ENCODE measurements at regions not wholly inside any gene's neighbourhood (a gene's known extent, or its start where the extent isn't known, plus 50 kb on each side); places are given as distances from the start of the nearest gene placed in this dataset.

DNA sequence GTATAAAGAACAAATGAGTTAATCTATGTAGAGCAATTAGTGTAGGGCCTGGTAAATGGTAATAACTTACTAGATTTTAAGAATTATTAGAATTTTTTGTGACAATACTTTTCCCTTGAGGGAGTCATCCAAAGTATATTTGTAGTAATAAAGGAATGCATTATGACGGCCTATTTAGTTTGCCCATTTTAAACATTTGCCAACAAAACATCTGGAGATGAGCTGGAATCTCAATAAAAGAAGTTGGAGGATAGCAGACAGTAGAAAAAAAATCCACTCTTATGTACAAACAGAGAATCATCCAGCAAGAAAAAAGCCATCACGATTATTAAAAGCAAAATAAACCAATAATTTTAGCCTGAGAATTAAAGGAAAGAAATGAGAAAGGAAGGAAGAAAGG, 567.3 kb upstream of the ADAMTS5 start:
- intact Hi-C loops (cut with DNase I): no loop called here

DNA sequence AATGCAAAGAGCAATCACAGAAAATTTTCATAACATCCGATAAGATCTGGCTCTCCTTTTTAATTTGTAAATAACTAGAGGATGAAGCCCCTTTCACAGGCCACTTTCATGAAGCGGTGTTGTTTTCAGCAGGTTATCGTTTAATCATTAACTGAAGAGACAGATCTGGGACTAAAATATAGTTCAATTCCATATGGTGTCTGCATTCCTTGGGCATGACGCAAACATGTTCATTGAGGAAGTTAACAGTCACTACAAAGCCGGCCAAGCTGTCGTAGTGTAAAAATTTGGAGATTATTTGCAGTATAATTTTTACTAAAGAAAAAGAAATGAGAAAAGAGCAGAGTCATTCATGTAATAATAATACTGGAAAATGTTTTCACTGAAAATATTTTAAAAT, 565.2 kb upstream of the ADAMTS5 start:
- DNase-seq: no peak
- WGBS, 3 donors: 90 to 93% (median 92%) methylated on average over 6 of the region's 6 CpGs
- H3K4me1 ChIP-seq (ENCODE audit: insufficient read depth): no peaks in the 10 kb centered on the region
- H3K27me3 ChIP-seq: no peaks in the 10 kb centered on the region
- H3K36me3 ChIP-seq: no peaks in the 10 kb centered on the region
- TF ChIP-seq POLR2A (IDR thresholded peaks at IDR 0.05) (no peak), EP300 (IDR thresholded peaks at IDR 0.05) (no peak)
- TF ChIP-seq, protein P1, sequence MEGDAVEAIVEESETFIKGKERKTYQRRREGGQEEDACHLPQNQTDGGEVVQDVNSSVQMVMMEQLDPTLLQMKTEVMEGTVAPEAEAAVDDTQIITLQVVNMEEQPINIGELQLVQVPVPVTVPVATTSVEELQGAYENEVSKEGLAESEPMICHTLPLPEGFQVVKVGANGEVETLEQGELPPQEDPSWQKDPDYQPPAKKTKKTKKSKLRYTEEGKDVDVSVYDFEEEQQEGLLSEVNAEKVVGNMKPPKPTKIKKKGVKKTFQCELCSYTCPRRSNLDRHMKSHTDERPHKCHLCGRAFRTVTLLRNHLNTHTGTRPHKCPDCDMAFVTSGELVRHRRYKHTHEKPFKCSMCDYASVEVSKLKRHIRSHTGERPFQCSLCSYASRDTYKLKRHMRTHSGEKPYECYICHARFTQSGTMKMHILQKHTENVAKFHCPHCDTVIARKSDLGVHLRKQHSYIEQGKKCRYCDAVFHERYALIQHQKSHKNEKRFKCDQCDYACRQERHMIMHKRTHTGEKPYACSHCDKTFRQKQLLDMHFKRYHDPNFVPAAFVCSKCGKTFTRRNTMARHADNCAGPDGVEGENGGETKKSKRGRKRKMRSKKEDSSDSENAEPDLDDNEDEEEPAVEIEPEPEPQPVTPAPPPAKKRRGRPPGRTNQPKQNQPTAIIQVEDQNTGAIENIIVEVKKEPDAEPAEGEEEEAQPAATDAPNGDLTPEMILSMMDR (IDR thresholded peaks at IDR 0.05): no peak
- H3K9me3 ChIP-seq: no peaks in the 10 kb centered on the region
- intact Hi-C loops (cut with DNase I): no loop called here
- H3K27ac ChIP-seq: no peak overlapping the region
- no peak overlapping the region for H3K4me3 ChIP-seq

More for the DNA sequence above, 567.3 kb upstream of the ADAMTS5 start:
- H3K4me1 ChIP-seq (ENCODE audit: insufficient read depth): no peaks in the 10 kb centered on the region
- H3K9me3 ChIP-seq: no peaks in the 10 kb centered on the region
- 8 to 23% (median 13%) methylated on average over 2 of the region's 2 CpGs for WGBS, 3 donors
- H3K4me3 ChIP-seq: no peak overlapping the region
- H3K27ac ChIP-seq: no peak overlapping the region
- no peaks in the 10 kb centered on the region for H3K27me3 ChIP-seq
- DNase-seq: no peak
- no peaks in the 10 kb centered on the region for H3K36me3 ChIP-seq
- TF ChIP-seq, protein P1 (IDR thresholded peaks at IDR 0.05): no peak
- TF ChIP-seq POLR2A (IDR thresholded peaks at IDR 0.05) (no peak), EP300 (IDR thresholded peaks at IDR 0.05) (no peak)

DNA sequence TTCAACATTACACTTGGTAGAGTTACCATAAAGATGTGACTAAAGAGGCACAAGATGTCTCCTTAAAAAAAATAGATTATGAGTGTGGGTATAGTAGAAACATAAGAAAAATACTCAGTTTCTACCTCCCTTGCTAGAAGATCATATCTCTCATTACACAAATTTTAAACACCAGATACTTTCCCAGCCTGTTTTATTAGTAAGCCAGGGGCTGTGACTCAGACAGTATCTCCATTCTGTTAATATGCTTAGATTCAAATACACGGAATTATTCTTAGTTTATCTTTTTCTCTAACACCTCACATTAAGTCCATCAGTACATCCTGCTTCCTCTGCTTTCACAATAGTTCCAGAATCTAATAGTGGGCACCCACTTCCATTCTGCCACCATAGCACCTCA, 561.8 kb upstream of the ADAMTS5 start:
- no peaks in the 10 kb centered on the region for H3K27me3 ChIP-seq
- H3K27ac ChIP-seq: no peak overlapping the region
- 43 to 80% (median 60%) methylated on average over 1 of the region's 1 CpG for WGBS, 3 donors
- H3K36me3 ChIP-seq: no peaks in the 10 kb centered on the region
- TF ChIP-seq EP300 (IDR thresholded peaks at IDR 0.05): no peak
- TF ChIP-seq POLR2A (IDR thresholded peaks at IDR 0.05): no peak
- TF ChIP-seq, protein P1 (IDR thresholded peaks at IDR 0.05): no peak
- intact Hi-C loops (cut with DNase I): no loop called here
- no peaks in the 10 kb centered on the region for H3K4me1 ChIP-seq (ENCODE audit: insufficient read depth)
- no peak for DNase-seq
- no peak overlapping the region for H3K4me3 ChIP-seq
- no peaks in the 10 kb centered on the region for H3K9me3 ChIP-seq

DNA sequence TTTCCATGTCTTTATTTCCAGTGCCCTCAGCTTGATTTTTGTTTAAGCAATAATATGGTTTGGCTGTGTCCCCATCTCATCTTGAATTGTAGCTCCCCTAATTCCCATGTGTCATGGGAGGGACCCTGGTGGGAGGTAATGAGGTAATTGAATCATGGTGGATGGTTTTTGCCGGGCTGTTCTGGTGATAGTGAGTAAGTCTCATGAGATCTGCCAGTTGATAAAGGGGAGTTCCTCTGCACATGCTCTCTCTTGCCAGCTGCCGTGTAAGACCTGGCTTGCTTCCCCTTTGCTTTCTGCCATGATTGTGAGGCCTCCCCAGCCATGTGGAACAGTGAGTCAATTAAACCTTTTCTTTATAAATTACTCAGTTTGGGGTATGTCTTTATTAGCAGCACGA, 559.6 kb upstream of the ADAMTS5 start:
- H3K4me3 ChIP-seq: no peak overlapping the region
- H3K27ac ChIP-seq: no peak overlapping the region
- no peaks in the 10 kb centered on the region for H3K4me1 ChIP-seq (ENCODE audit: insufficient read depth)
- no peaks in the 10 kb centered on the region for H3K36me3 ChIP-seq
- intact Hi-C loops (cut with DNase I): no loop called here
- no peaks in the 10 kb centered on the region for H3K27me3 ChIP-seq
- no peaks in the 10 kb centered on the region for H3K9me3 ChIP-seq
- no peak for DNase-seq
- WGBS, 3 donors: 76 to 79% (median 77%) methylated on average over 3 of the region's 3 CpGs
- TF ChIP-seq, protein P1 (IDR thresholded peaks at IDR 0.05): no peak
- TF ChIP-seq POLR2A (IDR thresholded peaks at IDR 0.05) (no peak), EP300 (IDR thresholded peaks at IDR 0.05) (no peak)

DNA sequence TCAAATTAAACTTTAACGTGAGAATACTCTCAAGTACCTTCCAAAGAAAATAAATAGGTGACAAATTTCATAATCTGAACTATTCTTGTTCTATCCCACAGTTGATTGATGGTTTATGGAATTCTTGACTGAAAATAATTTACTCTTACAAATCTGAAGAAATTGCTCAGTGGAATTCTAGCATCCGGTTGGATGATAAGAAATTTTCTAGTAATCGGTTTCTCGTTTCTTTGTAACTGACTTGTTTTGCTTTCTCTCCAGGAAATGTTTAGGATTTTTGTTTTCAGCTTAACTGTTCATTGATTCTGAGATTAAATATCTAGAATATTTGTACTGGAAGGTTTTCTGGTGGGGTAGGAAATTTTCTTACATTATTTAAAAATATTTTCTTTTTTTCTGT, 558.9 kb upstream of the ADAMTS5 start:
- H3K4me3 ChIP-seq: no peak overlapping the region
- no peaks in the 10 kb centered on the region for H3K4me1 ChIP-seq (ENCODE audit: insufficient read depth)
- TF ChIP-seq POLR2A (IDR thresholded peaks at IDR 0.05) (no peak), EP300 (IDR thresholded peaks at IDR 0.05) (no peak)
- TF ChIP-seq, protein P1 (IDR thresholded peaks at IDR 0.05): no peak
- intact Hi-C loops (cut with DNase I): no loop called here
- H3K36me3 ChIP-seq: no peaks in the 10 kb centered on the region
- H3K27me3 ChIP-seq: no peaks in the 10 kb centered on the region
- H3K27ac ChIP-seq: no peak overlapping the region
- 63 to 67% (median 64%) methylated on average over 4 of the region's 4 CpGs for WGBS, 3 donors
- no peak for DNase-seq
- H3K9me3 ChIP-seq: no peaks in the 10 kb centered on the region
